ENCODE measurements at regions not wholly inside any gene's neighbourhood (a gene's known extent, or its start where the extent isn't known, plus 50 kb on each side); places are given as distances from the start of the nearest gene placed in this dataset.

DNA sequence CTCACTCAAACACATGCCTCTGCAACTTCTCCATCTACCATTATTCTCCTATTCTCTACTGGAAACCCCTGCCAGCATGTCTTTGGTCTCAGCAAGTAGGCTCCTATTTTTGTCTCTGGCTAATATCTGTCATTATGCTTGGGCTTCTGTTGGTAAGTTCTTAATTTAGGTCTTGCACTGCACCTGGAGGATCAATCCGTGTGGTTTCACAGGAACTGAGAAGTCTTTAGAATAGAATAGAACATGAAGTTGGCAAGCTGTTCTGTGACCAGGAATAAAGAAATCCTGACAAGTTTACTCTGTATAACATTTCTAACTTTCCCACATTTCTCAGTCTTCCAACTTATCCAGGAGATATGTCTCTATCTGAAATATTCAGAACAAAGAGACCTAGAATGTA, 219.5 kb upstream of the GYPC start:
- TF ChIP-seq, protein P1, sequence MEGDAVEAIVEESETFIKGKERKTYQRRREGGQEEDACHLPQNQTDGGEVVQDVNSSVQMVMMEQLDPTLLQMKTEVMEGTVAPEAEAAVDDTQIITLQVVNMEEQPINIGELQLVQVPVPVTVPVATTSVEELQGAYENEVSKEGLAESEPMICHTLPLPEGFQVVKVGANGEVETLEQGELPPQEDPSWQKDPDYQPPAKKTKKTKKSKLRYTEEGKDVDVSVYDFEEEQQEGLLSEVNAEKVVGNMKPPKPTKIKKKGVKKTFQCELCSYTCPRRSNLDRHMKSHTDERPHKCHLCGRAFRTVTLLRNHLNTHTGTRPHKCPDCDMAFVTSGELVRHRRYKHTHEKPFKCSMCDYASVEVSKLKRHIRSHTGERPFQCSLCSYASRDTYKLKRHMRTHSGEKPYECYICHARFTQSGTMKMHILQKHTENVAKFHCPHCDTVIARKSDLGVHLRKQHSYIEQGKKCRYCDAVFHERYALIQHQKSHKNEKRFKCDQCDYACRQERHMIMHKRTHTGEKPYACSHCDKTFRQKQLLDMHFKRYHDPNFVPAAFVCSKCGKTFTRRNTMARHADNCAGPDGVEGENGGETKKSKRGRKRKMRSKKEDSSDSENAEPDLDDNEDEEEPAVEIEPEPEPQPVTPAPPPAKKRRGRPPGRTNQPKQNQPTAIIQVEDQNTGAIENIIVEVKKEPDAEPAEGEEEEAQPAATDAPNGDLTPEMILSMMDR (IDR thresholded peaks at IDR 0.05): no peak
- TF ChIP-seq POLR2A (IDR thresholded peaks at IDR 0.05): no peak
